ENCODE measurements at regions not wholly inside any gene's neighbourhood (a gene's known extent, or its start where the extent isn't known, plus 50 kb on each side); places are given as distances from the start of the nearest gene placed in this dataset.

- TF ChIP-seq CTCF (conservative IDR thresholded peaks at IDR 0.05; ENCODE audit: low read depth, low read length) (no peak), EZH2 (IDR thresholded peaks at IDR 0.05; ENCODE audit: borderline replicate concordance, low read depth, low read length, poor library complexity, severe bottlenecking) (no peak)
Measured at GRCh38 chr17:71117466-71117865, 948.1 kb downstream of the KCNJ2 start.
